Frontal cortex (tissue), 3 donors: ENCODE measurements at regions not wholly inside any gene's neighbourhood (a gene's known extent, or its start where the extent isn't known, plus 50 kb on each side); places are given as distances from the start of the nearest gene placed in this dataset.

Experiments
- DNase-seq, 2 donors: peaks; one replicate each; pipeline ENCODE4 v3.0.0; 2012; ENCODE audit warnings: low spot score in 2 of 2
- FAIRE-seq: peaks from 2 replicates; lab custom pipeline; 2012; peaks lifted over from hg19 to GRCh38; lab: Jason Lieb, UNC
- donor health status: control.
- donor health status: control.
- donor health status: control.

DNA sequence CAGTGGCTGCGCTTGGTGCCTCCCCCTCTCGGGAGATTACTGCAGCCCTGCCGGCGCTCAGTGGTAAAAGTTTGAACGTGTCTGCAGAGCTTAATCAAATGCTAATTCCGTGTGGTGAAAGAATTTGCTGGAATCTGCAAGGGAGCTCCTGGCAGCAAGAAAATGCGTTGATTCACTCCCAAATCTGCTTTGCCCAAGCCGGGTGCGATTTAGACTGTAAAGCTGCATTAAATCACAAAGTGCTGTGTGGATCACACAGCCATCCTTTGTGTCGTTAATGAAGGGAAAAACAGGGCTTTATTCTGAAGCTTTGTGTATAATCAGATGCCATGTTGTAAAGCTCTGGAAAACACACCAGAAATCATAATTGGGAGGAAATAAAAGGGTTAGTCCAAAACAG, 444.1 kb downstream of the BCOR start:
- DNase-seq (peak; percentile 24 to 41), FAIRE-seq (no peak)

DNA sequence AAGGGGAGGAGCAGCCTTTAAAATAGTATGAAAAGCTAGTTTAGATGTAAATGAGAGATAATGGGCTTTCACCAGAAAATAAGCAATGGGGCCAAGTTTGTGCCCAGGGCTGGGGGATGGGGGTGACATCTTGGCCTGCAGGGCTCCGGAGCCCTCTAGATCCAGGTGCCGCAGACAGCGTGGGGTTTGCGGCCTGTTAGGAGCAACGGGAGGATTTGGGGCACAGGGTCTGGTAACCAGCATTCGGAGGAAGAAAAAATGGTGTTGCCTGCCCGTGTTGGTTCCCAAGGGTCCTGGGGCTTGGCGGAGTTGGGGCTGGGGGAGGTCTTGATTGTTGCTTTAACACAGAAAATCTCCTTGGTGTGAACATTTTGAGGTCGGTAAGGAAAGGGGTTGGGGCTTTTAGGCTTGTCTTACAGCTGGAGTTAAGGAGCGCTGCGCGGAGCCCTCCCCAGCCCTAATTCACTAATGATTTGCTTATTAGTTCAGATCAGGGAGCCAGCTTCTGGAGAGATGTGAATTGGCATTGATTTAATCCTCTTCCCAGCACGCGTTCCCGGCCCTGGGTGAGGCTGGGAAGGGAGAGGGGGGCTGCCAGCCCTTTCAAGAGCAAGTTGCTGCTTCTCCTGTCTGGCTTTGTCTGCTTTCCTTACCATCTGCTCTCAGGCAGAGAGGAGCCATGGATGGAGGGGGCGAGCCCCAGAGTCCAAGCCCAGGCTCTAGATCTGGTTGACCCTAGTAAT, 443.4 kb downstream of the BCOR start:
- no peak for DNase-seq
- no peak for FAIRE-seq

DNA sequence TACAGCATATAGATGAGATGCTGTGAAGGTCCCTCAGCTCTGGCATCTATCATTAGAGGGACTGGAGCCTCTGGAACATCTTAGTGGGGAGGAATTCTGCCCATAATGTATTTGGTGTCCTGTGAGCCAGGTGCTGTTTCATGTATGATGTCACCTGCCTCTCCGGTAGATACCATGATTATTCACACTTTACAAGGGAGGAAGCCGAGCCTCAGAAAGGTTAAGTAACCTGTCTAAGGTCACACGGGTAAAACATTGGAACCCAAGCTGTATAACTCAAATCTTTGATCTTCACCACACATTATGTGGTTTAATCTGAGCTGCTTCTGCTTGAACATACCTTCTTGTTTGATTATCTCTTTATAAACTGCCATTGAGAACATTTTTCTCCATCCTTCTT, 442.8 kb downstream of the BCOR start:
- FAIRE-seq: no peak
- DNase-seq: no peak

DNA sequence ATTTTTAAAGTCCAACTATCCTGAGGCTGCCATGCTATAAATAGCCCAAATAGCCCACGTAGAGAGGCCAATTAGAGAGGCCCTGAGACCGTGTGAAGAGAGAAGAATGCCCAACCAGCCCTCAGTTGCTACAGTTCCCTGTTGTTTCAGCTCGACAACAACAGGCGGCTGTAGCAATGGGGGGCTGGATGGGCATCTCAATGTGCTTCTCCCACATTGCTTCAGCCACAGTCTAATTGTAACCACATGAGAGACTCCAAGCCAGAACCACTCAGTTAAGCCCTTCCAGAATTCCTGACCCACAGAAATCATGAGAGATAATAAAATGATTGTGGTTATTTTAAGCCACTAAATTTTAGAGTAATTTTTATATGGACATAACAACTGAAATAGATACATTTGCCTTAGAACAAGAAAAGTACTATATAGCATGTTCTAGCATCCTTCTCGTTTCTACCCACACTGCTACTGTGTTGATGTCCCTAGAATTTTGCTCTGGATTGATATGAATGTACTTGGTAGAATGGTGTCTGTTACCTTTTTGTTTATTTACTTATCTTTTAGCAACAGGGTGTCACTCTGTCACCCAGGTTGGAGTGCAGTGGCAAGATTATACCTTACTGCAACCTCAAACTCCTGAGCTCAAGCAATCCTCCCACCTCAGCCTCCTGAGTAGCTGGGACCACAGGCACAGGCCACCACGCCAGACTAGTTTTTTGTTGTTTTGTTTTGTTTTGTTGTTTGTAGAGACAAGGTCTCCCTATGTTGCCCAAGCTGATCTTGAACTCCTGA, 436.4 kb downstream of the BCOR start:
- DNase-seq (no peak), FAIRE-seq (no peak)

DNA sequence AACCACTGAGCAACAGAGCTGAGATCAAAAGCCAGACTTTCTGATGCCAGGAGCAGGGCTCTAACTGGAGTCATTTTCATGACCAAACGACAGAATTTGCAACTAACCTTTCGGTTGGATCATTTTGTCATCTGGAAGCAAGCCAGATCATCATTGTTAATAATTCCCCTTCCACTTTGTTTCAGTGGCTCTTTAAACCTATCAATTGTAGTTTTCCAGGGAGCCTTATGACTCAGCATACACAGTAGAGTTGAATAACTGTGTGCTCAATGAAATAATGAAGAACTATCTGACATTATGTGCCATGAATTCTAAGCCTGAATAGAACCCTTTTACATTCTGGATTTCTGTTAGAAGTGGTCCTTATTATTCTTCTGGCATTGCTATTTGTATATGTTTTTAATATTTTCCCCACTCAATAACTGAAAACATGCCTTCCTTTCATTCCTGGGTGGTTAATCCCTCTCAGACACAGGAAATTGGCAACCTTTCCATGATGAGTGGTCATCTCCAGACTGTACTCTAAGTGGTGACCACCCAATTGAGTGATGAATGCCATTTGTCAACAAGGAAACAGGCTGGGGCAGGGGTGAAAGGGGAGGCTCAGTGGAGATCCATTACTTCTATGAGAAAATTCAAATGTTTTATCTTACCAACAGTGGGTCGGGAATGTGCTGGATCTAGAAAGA, 431.8 kb downstream of the BCOR start:
- FAIRE-seq (no peak), DNase-seq (no peak)

DNA sequence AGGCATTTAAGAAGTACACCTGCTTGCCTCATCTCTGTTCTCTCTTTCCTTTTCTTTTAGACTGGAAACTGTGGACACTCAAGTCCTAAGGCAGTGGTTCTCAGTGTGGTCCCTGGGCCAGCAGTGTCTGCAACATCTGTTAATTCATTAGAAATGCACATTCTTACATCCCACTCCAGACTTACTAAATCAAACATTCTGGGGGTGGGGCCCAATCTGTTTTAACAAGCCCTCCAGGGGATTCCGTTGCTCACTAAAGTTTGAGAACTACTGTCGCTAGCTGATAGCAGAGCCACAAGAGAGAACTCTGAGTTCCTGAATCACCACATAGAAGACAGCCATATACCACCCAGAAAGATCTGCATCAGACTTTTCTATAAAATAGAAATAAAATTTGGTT, 430.6 kb downstream of the BCOR start:
- FAIRE-seq (no peak), DNase-seq (no peak)

DNA sequence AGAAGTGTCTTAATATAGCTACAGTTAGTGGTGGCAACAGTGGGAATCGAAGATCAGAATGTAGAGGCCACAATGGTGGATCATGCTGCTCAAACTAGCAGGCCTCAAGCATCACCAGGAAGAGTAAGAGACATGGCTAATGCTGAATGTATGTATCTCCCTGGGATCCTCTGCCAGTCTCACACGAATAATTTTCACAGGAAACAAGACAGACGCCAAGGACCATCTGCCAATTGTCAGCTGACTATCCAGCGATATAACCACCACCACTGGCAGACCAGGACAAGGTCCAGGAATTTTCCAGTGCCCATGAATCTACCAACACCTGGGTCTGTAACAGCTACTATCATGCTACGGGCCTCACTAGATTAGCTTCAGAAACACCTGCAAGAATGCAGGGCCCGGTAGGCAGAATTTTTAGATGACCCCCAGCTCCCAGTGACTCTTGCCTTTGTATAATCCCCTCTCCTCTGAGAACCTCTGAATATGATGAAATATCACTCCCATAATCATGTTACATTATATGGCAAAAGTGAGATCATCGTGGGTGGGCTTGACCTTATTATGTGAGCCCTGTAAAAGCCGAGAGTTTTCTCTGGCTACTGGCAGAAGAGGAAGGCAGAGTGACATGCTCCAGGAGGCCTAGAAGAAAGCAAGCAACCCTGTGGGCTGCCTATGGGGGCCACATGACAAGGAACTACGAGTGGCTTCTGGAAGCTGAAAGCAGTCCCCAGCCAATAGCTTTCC, 429.8 kb downstream of the BCOR start:
- no peak for FAIRE-seq
- DNase-seq: no peak

DNA sequence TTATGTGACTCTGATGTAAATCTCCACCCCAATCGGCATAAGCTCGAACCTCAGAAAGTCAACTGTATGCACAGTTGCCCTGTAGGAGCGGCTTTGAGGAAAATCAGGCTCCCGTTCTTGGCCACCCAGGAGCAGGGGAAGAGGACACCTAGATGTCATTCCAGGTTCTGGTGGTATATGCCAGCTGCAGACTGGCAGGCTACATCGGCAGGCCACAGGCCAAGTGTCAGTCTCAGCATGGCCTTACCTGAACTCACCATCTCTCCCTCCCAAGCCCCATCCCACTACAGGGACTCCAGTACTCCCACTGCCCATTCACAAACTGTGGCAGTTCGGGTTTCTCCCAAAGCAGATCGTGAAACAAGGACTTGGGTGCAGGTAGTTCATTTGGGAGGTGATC, 428.1 kb downstream of the BCOR start:
- FAIRE-seq (no peak), DNase-seq (no peak)

DNA sequence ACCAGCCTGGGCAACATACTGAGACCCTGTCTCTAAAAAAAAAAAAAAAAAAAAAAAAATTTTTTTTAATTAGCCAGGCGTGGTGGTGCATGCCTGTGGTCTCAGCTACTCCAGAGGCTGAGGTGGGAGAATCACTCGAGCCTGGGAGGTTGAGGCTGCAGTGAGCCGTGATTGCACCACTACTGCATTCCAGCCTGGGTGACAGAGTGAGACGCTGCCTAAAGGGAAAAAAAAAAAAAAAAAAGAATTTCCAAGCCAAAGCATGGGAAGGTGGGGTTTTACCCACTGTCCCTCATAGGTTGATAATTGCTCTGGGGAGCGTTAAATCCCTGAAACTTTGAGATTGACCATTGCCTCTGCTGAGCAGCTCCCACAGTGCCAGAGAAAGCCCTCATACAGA, 427.5 kb downstream of the BCOR start:
- DNase-seq (no peak), FAIRE-seq (no peak)

DNA sequence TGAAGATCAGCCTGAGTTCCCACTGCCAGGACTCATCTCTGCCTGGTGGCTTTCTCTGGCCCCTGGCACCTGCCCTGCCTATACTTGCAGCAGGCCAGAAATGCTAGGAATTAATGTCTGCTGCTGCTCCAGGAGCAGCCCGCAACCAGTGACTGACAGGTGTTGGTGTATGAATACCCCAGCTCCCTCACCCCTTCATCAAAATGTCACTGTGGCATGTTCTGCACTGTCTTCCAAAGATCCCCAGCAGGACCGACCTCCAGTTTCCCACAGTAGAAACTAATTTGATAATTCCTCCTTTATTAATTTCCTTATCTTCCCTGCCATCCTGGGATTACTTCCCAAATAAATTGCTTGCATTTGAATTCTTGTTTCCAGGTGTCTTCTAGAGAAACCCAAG, 425.4 kb downstream of the BCOR start:
- FAIRE-seq: no peak
- DNase-seq: no peak

DNA sequence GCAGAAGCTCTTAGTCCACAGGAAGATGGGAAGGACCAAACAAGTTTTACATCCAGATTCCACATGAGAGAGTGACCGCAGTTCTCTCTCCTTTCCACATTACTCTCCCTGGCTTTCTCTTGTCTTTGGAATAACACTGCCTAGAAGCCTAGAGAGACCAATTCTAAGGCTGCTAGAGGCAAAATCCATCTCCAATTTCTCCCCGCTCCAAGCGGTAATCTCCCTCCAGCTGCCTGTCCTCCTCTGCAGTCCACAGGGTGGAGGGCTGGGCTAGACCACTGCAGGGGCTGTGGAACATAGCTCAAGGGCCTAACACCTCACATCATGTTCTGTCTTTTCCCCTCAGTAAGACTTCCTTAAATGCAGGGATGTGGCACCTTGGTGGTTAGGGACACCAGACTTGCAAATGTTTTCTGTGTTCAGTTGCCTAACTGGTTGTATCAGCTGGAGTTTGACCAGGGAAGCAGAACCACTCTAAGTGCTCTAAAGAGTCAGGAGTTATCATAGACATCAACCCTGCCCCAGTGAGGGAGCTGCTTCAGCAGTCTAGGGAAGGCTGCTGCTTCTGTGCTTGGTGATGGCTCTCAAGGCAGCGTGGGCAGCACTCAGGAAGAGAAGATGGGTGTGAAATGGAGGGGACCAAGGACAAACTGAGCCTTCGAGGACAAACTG, 423.1 kb downstream of the BCOR start:
- no peak for FAIRE-seq
- no peak for DNase-seq

DNA sequence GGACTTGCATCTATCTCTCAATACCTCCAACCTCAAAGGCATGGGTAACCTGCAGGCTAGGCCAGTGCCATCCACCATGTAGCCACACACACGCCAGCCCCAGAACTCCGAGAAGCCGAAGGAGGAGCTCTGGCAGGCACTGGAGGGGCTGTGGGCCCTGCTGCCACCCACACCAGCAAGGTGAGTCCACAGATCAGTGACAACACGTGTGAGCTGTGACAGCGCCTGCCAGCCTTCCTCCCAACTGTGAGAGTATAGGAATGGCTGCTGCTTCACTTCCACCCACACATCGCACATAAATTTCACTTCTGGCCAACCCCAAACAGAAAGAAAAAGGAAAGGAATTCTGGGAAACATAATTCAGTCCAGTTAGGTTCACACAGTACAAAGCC, 422.6 kb downstream of the BCOR start:
- DNase-seq (no peak), FAIRE-seq (no peak)

DNA sequence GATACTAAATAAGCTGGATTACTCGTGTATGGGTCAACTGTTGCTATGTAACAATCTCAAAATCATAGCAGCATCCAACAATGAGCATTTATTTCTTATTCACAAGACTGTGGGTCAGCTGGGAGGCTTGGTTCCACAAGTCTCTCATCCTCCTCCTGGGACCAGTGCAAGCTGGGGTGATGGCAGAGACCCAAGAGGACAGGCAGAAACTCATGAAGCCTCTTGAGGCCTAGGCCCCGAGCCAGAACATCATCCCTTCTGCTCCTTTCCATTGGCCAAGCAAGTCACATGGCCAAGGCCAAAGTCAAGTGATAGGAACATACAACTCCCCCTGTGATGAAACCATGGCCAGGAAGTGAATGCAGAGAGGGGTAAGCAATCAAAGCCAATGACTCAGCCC, 422.1 kb downstream of the BCOR start:
- DNase-seq: no peak

DNA sequence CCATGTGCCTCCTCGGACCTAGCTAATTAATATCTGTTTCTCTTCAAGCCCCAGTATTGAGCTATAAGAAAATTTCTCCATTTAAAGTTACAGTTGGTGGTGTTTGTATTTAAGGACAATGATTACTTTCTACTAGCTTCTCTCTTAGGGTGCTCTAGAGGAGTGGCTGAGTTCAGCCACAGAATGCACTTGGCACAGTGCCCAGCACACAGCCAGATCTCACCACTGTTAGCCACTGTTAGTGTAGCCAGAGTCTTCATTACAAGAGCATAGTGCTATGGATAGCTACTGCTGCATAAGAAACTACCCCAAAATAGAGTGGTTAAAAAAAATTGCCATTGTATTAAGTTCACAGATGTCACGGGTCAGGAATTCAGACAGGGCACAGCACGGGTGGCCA, 421.3 kb downstream of the BCOR start:
- no peak for FAIRE-seq
- DNase-seq: no peak

More for the DNA sequence above, 422.1 kb downstream of the BCOR start:
- FAIRE-seq: no peak

DNA sequence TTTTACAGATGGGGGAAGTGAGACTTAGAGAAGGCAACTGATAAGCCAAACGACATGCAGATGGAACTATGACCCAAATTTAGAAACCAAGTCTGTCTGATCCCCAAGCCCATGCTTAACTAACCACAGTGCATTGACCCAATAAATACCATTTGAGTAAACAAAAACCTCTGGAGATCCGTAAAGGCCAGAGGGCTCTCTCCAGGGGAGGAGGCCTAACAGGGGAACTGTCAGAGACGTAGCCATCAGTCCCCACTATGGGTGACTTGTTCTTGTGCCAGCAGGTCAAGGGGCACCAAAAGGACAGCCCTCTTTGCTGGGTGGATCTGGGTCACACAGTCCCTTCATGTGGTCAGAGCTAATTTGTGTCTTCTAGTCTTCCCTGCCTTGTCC, 420.2 kb downstream of the BCOR start:
- DNase-seq: no peak
- FAIRE-seq: no peak

DNA sequence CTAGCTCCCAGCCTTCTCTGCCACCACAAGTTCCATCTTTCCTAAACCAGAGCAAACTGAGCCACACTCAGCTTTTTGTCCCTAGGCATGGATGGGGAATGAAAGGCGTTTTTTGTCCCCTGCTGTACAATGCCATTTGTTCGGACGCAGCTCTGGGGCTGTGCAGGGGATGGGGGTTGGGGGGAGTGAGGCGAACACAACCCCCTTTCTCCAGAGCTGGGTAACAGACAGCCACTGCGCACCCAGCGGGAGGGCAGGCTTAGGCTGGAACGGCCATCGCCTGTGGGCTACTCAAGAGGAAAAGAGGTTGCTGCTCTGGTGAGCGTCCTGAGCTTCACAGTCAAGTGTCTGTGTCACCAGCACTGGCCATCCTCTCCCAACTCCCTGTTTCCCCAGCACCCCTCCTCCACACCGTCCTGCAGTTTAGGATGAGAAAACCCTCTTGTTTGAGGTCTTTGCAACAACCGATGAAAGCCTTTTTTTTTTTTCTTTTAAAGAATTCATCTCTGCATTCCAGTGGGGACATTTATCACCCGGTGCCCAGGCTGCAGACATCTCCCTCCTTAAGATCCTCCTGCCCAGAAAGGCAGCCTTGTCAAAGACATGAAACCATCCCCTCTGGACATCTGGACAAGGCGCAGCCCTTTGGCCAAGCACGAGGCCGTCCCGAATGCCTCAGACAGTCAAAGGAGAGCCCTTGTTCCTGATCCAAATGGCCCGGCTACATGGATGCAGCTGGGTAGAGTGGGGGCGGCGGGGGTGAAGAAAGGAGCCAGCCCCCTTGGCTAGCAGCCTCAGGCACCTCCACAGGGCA, 419.6 kb downstream of the BCOR start:
- FAIRE-seq (no peak), DNase-seq (peak in 1 of 2 donors; percentile 37)

DNA sequence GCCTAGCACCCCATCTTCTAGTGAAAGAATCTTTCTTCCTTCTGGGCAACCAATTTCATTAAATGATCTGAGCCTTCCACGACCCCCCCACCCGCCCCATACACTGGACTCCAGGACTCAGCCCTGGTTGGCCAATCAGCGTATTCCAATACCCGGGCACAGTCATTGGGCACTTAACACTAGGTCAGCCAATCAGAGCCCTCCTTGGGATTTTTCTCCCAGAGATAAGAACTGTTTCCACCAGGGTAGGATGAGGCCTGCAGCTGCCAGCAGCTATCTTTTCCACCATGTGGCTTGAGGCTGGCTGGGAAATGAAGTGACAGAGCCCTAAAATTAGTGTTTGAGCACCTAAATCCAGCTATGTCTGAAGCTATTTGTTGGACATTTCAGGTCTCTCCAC, 418.8 kb downstream of the BCOR start:
- FAIRE-seq (no peak), DNase-seq (no peak)

DNA sequence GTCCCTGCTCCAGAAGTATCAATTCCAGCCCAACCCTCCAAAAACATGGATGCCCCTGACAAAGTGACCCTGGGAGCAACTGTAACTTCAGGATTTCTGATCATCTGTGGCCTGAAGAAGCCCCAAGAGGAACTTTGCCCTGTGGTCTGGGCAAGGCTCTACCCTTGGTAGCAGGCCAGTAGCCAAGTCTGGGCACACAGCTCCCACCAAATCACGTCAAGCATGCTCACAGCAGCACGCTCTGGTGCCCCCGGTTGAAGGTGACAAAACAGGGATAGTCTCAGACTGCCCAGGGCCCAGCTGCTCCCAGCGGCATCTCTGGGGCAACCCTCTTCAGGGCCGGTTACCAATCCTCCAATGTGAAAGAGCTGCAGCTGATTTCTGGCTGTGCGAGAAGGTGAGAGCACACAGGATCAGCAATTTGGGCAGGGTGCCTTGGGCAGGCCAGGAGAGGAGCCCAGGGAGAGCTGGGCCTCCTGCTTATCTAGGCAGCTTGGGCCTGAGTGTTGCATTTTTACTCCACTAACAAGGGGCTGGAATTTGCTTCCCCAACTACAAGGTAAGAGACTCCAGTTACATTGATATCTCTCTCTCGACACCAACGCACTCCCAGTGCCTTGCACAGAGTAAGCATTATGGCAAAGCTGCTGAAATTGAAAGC, 418.1 kb downstream of the BCOR start:
- FAIRE-seq: no peak
- DNase-seq: no peak

DNA sequence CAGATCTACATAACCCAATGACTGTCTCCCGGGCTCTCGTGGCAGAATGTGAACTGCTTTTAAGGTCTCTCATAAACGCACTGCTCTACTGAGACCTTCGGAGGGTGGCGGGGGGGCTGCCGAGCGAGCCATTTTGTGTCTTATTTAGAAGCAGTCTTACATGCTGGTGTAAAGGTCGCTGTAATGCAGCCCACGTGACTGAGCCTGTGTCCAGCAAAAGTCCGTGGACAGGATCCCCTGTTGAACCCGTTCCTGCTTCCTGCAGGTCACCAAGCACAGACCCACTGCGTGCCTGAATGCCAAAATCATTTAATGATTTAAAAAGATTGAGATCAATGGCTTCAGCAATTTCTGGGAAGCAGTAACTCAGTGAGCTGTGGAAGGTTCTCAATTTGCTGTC, 415.9 kb downstream of the BCOR start:
- no peak for FAIRE-seq

More for the DNA sequence above, 415.9 kb downstream of the BCOR start:
- DNase-seq: no peak
